ENCODE measurements at regions not wholly inside any gene's neighbourhood (a gene's known extent, or its start where the extent isn't known, plus 50 kb on each side); places are given as distances from the start of the nearest gene placed in this dataset.

DNA sequence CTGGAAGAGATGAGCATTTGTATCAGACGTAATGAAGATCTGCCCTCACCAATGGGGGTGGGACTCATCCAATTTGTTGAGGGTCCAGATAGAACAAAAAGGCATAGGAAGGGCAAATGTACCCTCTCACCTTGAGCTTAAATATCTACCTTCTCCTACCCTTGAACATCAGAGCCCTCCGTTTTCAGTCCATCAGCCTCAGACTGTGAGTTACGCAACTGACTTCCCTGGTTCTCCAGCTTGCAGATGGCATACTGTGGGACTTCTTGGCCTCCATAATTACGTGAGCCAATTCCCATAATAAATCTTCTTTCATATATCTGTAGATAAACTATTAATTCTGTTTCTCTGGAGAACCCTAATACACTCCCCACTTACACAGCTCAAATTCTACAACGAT, 56.5 kb upstream of the GUCY1A1 start:
- Histone ChIP-seq H3K4me1 (ENCODE audit: control insufficient read depth in 1 of 2, low read depth in 2 of 2) (peaks cover 4 to 6% of the 10 kb centered on the region in 2 donors), H3K36me3 (no peaks in the 10 kb centered on the region), H3K9me3 (no peaks in the 10 kb centered on the region), H3K4me3 (no peak overlapping the region), H3K27me3 (replicated peaks; ENCODE audit: insufficient read depth) (no peaks in the 10 kb centered on the region), H3K27ac (no peak overlapping the region)
- TF ChIP-seq, protein P1, sequence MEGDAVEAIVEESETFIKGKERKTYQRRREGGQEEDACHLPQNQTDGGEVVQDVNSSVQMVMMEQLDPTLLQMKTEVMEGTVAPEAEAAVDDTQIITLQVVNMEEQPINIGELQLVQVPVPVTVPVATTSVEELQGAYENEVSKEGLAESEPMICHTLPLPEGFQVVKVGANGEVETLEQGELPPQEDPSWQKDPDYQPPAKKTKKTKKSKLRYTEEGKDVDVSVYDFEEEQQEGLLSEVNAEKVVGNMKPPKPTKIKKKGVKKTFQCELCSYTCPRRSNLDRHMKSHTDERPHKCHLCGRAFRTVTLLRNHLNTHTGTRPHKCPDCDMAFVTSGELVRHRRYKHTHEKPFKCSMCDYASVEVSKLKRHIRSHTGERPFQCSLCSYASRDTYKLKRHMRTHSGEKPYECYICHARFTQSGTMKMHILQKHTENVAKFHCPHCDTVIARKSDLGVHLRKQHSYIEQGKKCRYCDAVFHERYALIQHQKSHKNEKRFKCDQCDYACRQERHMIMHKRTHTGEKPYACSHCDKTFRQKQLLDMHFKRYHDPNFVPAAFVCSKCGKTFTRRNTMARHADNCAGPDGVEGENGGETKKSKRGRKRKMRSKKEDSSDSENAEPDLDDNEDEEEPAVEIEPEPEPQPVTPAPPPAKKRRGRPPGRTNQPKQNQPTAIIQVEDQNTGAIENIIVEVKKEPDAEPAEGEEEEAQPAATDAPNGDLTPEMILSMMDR (IDR thresholded peaks at IDR 0.05), result no peak
- ATAC-seq (ENCODE audit: insufficient number of reproducible peaks, low FRiP score, low read depth), result no peak
- no peak for DNase-seq (ENCODE audit: low spot score)

- no peaks in the 10 kb centered on the region for H3K36me3 ChIP-seq
- no peaks in the 10 kb centered on the region for H3K9me3 ChIP-seq
- H3K27ac ChIP-seq, result no peak overlapping the region
- H3K27me3 ChIP-seq (replicated peaks; ENCODE audit: insufficient read depth), result no peaks in the 10 kb centered on the region
- ATAC-seq (ENCODE audit: insufficient number of reproducible peaks, low FRiP score, low read depth), result no peak
- H3K4me1 ChIP-seq (ENCODE audit: control insufficient read depth in 1 of 2, low read depth in 2 of 2), result peaks cover 0 to 8% of the 10 kb centered on the region in 2 donors
- TF ChIP-seq, protein P1 (IDR thresholded peaks at IDR 0.05), result no peak
- DNase-seq (ENCODE audit: low spot score), result no peak
- H3K4me3 ChIP-seq, result no peak overlapping the region
These were observed 57.1 kb upstream of the GUCY1A1 start for GRCh38 chr4:155609455-155610059.

GRCh38 chr4:155608225-155608885, 58.3 kb upstream of the GUCY1A1 start:
- H3K9me3 ChIP-seq, result no peaks in the 10 kb centered on the region
- TF ChIP-seq, protein P1 (IDR thresholded peaks at IDR 0.05), result no peak
- no peak overlapping the region for H3K27ac ChIP-seq
- H3K4me3 ChIP-seq, result no peak overlapping the region
- no peak for DNase-seq (ENCODE audit: low spot score)
- H3K36me3 ChIP-seq, result no peaks in the 10 kb centered on the region
- H3K27me3 ChIP-seq (replicated peaks; ENCODE audit: insufficient read depth), result no peaks in the 10 kb centered on the region
- ATAC-seq (ENCODE audit: insufficient number of reproducible peaks, low FRiP score, low read depth), result no peak
- peaks cover 0 to 18% of the 10 kb centered on the region in 2 donors for H3K4me1 ChIP-seq (ENCODE audit: control insufficient read depth in 1 of 2, low read depth in 2 of 2)

- no peaks in the 10 kb centered on the region for H3K36me3 ChIP-seq
- TF ChIP-seq, protein P1 (IDR thresholded peaks at IDR 0.05), result no peak
- DNase-seq (ENCODE audit: low spot score) (no peak), ATAC-seq (ENCODE audit: insufficient number of reproducible peaks, low FRiP score, low read depth) (no peak)
- H3K4me1 ChIP-seq (ENCODE audit: control insufficient read depth in 1 of 2, low read depth in 2 of 2), result peaks cover 0 to 19% of the 10 kb centered on the region in 2 donors
- H3K27me3 ChIP-seq (replicated peaks; ENCODE audit: insufficient read depth), result no peaks in the 10 kb centered on the region
- no peak overlapping the region for H3K27ac ChIP-seq
- H3K4me3 ChIP-seq, result no peak overlapping the region
- H3K9me3 ChIP-seq, result no peaks in the 10 kb centered on the region
These were observed 59.2 kb upstream of the GUCY1A1 start for GRCh38 chr4:155607481-155607880.

DNA sequence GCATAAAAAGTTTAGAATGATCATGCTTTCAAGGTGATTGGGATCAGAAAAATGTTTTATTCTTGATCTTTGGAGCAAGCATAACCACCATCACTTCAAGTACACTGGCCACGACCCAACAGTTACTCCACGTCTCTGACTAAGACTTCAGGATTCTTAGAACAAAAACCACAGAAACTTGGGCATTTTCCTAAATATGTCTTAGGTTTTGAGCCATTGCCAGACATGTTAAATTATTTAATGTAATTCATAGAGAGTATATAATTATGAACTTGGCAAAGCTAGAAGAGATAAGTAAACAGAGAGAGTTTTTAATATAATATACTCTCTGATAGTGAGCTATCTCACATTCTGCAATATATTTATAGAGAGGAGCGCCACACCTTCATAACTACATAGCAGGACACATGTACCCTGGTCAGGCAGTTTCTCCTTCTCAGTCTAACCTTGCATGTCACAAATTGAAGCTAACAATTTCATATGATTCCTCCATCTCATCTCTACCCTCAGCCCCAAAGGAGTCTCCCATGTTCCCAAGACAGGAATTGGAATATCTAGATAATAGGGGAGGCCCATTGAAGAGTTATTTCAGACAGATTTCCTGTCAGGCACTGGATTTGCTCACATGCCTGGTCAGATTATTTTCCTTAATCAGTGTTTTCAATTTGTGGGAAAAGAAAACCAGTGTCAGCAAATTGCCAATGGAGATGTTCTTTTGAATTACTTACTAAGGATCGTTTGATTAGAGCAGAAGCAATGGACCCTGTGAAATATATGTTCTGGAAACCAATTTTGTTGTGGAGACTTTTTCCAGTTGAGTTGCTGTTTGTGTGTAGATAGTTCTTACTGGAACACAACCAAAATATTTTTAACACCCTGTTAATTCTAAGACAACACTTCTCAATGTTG, 61.7 kb upstream of the GUCY1A1 start:
- Histone ChIP-seq H3K4me3 (no peak overlapping the region), H3K36me3 (no peaks in the 10 kb centered on the region), H3K27ac (no peak overlapping the region), H3K9me3 (no peaks in the 10 kb centered on the region), H3K4me1 (ENCODE audit: control insufficient read depth in 1 of 2, low read depth in 2 of 2) (peaks cover 0 to 19% of the 10 kb centered on the region in 2 donors), H3K27me3 (replicated peaks; ENCODE audit: insufficient read depth) (no peaks in the 10 kb centered on the region)
- no peak for ATAC-seq (ENCODE audit: insufficient number of reproducible peaks, low FRiP score, low read depth)
- peak; percentile 25 for DNase-seq (ENCODE audit: low spot score)
- TF ChIP-seq, protein P1 (IDR thresholded peaks at IDR 0.05), result no peak

Measured in thoracic aorta (tissue), 2 donors.